HCT116 (cell line): ENCODE measurements at regions not wholly inside any gene's neighbourhood (a gene's known extent, or its start where the extent isn't known, plus 50 kb on each side); places are given as distances from the start of the nearest gene placed in this dataset.

ENCODE experiments used
- CEBPB ChIP-seq: IDR thresholded peaks from 2 replicates; pipeline ENCODE4 v1.6.1; 2012; ENCODE audit warnings: low read depth
- EZH2 ChIP-seq: fragments of 200-600 bp; sonication (generic); IDR thresholded peaks from 2 replicates; pipeline ENCODE4 v1.6.1; 2017; ENCODE audit warnings: antibody characterized with exemption, mixed run types
- POLR2A ChIP-seq: IDR thresholded peaks from 2 replicates; pipeline ENCODE4 v1.7.0; 2011; ENCODE audit warnings: borderline replicate concordance; ENCODE audit not compliant: insufficient read depth, insufficient read length; ENCODE audit errors: extremely low read depth
- RAD21 ChIP-seq: IDR thresholded peaks from 2 replicates; pipeline ENCODE4 v1.6.1; 2012; ENCODE audit warnings: low read depth, mild to moderate bottlenecking
- TF ChIP-seq, protein P1 (sequence below), 3 experiments: fragments of 200-600 bp in 1 of 3; sonication (generic) in 1 of 3; IDR thresholded peaks in 2 of 3; conservative IDR thresholded peaks in 1 of 3; 2 replicates each; pipeline ENCODE4 v1.5.1; 2012 to 2017; ENCODE audit warnings: low read depth in 2 of 3, low read length in 2 of 3, antibody characterized with exemption in 1 of 3, borderline replicate concordance in 1 of 3, control low read depth in 1 of 3, mild to moderate bottlenecking in 1 of 3, mixed read lengths in 1 of 3, mixed run types in 1 of 3, moderate library complexity in 1 of 3; ENCODE audit not compliant: insufficient read depth in 1 of 3
- TF ChIP-seq, protein P2 (sequence below): IDR thresholded peaks from 2 replicates; pipeline ENCODE4 v1.6.1; 2012; ENCODE audit warnings: low read depth
- TF ChIP-seq, protein P3 (sequence below): IDR thresholded peaks from 2 replicates; pipeline ENCODE4 v1.6.1; 2012

DNA sequence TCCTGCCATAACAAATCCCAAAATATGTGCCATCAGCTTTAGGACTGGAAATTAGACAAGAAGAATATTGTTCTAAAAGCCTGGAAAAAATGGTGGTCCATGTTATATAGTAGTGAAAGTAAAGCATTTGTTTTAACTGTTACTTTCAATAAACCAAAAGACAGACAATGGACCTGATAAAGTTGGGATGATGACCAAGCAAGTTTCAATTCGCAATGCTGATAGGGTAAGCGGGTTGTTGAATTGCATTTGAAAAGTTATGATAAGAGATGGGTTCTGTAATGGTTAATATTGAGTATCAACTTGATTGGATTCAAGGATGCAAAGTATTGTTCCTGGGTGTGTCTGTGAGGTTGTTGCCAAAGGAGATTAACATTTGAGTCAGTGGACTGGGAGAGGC lies 131.9 kb upstream of the ZC3H12C start:
- TF ChIP-seq POLR2A (no peak), EZH2 (no peak), CEBPB (no peak), RAD21 (no peak)
- TF ChIP-seq, protein P1, sequence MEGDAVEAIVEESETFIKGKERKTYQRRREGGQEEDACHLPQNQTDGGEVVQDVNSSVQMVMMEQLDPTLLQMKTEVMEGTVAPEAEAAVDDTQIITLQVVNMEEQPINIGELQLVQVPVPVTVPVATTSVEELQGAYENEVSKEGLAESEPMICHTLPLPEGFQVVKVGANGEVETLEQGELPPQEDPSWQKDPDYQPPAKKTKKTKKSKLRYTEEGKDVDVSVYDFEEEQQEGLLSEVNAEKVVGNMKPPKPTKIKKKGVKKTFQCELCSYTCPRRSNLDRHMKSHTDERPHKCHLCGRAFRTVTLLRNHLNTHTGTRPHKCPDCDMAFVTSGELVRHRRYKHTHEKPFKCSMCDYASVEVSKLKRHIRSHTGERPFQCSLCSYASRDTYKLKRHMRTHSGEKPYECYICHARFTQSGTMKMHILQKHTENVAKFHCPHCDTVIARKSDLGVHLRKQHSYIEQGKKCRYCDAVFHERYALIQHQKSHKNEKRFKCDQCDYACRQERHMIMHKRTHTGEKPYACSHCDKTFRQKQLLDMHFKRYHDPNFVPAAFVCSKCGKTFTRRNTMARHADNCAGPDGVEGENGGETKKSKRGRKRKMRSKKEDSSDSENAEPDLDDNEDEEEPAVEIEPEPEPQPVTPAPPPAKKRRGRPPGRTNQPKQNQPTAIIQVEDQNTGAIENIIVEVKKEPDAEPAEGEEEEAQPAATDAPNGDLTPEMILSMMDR (IDR thresholded peaks at IDR 0.05 in 2 of 3, conservative IDR thresholded peaks at IDR 0.05 in 1 of 3; ENCODE audit: borderline replicate concordance in 1 of 3, insufficient read depth in 1 of 3, low read depth in 2 of 3, low read length in 2 of 3): no peak
- TF ChIP-seq, protein P2, sequence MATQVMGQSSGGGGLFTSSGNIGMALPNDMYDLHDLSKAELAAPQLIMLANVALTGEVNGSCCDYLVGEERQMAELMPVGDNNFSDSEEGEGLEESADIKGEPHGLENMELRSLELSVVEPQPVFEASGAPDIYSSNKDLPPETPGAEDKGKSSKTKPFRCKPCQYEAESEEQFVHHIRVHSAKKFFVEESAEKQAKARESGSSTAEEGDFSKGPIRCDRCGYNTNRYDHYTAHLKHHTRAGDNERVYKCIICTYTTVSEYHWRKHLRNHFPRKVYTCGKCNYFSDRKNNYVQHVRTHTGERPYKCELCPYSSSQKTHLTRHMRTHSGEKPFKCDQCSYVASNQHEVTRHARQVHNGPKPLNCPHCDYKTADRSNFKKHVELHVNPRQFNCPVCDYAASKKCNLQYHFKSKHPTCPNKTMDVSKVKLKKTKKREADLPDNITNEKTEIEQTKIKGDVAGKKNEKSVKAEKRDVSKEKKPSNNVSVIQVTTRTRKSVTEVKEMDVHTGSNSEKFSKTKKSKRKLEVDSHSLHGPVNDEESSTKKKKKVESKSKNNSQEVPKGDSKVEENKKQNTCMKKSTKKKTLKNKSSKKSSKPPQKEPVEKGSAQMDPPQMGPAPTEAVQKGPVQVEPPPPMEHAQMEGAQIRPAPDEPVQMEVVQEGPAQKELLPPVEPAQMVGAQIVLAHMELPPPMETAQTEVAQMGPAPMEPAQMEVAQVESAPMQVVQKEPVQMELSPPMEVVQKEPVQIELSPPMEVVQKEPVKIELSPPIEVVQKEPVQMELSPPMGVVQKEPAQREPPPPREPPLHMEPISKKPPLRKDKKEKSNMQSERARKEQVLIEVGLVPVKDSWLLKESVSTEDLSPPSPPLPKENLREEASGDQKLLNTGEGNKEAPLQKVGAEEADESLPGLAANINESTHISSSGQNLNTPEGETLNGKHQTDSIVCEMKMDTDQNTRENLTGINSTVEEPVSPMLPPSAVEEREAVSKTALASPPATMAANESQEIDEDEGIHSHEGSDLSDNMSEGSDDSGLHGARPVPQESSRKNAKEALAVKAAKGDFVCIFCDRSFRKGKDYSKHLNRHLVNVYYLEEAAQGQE: no peak
- TF ChIP-seq, protein P3, sequence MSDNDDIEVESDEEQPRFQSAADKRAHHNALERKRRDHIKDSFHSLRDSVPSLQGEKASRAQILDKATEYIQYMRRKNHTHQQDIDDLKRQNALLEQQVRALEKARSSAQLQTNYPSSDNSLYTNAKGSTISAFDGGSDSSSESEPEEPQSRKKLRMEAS: no peak
